ENCODE measurements at regions not wholly inside any gene's neighbourhood (a gene's known extent, or its start where the extent isn't known, plus 50 kb on each side); places are given as distances from the start of the nearest gene placed in this dataset.

DNA sequence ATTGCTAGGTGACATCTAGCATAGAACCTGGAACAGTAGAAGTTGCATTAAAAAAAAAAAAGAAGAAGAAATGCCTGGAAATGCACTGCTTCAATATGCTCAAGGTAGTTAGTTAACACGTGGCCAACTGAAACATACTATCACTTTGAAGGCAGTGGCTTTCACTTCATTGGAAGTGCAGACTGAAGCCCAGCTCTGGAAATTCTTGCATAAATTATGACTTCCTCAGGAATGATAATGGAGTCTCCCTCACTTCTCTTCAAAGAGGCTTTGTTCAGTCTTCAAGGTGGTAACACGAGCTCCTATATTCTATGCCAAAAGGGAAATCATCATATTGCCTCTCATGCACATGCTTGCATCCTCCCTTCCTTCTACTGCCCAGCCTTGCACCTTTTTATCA lies 715.9 kb upstream of the API5 start:
- WGBS, result 34% methylated on average over 2 of the region's 2 CpGs
- H3K4me3 ChIP-seq, result no peak overlapping the region
- no peak overlapping the region for H3K27ac ChIP-seq (replicated peaks in 1 of 4)
- intact Hi-C loops (cut with DNase I), result no loop called here
- no peaks in the 10 kb centered on the region for H3K9me3 ChIP-seq
- DNase-seq (ENCODE audit: extremely low spot score), result no peak
- no peaks in the 10 kb centered on the region for H3K27me3 ChIP-seq
- TF ChIP-seq CTCF (IDR thresholded peaks at IDR 0.05), result no peak
- no peak for TF ChIP-seq EP300 (IDR thresholded peaks at IDR 0.05)
- TF ChIP-seq POLR2A (IDR thresholded peaks at IDR 0.05; ENCODE audit: low read depth), result no peak
- no peak for TF ChIP-seq POLR2AphosphoS5 (IDR thresholded peaks at IDR 0.05)
- no peaks in the 10 kb centered on the region for H3K36me3 ChIP-seq
- H3K4me1 ChIP-seq, result no peaks in the 10 kb centered on the region

DNA sequence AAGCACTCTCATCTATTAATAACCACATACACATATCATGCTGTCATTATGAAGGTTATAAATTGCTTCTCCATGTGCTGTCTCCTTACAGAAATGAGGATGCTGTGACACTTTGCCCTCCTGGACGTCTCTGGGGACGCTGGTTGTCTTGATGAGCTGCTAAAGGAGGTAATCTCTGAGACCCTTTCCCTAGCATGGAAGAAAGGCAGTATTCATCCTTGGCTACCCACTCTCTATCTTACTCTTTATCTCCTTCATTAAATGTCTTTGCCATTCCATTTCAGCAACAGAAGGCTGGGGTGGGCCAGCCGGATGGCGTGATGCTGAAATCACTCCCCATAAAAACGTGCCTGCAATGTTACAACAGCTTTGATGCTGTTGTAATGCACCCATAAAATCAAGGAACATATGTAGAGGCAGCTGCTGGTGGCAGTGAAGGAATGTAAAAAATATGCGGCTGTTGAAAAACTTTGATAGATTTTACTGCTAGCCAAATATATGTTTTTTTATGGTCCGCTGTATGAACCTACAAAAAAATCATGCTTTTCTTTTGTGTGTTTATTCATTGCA lies 715.1 kb upstream of the API5 start:
- 70% methylated on average over 7 of the region's 7 CpGs for WGBS
- Histone ChIP-seq H3K36me3 (no peaks in the 10 kb centered on the region), H3K4me1 (no peaks in the 10 kb centered on the region), H3K27ac (replicated peaks in 1 of 4) (no peak overlapping the region), H3K27me3 (no peaks in the 10 kb centered on the region), H3K4me3 (no peak overlapping the region), H3K9me3 (no peaks in the 10 kb centered on the region)
- no peak for DNase-seq (ENCODE audit: extremely low spot score)
- intact Hi-C loops (cut with DNase I), result no loop called here
- no peak for TF ChIP-seq EP300 (IDR thresholded peaks at IDR 0.05)
- no peak for TF ChIP-seq POLR2AphosphoS5 (IDR thresholded peaks at IDR 0.05)
- TF ChIP-seq CTCF (IDR thresholded peaks at IDR 0.05), result no peak
- no peak for TF ChIP-seq POLR2A (IDR thresholded peaks at IDR 0.05; ENCODE audit: low read depth)

GRCh38 chr11:42598341-42598740 lies 713.5 kb upstream of the API5 start:
- no peak overlapping the region for H3K27ac ChIP-seq (replicated peaks in 1 of 4)
- no peak for DNase-seq (ENCODE audit: extremely low spot score)
- 63% methylated on average over 3 of the region's 3 CpGs for WGBS
- H3K9me3 ChIP-seq, result no peaks in the 10 kb centered on the region
- H3K4me3 ChIP-seq, result no peak overlapping the region
- intact Hi-C loops (cut with DNase I), result no loop called here
- TF ChIP-seq CTCF (IDR thresholded peaks at IDR 0.05) (no peak), POLR2AphosphoS5 (IDR thresholded peaks at IDR 0.05) (no peak), POLR2A (IDR thresholded peaks at IDR 0.05; ENCODE audit: low read depth) (no peak), EP300 (IDR thresholded peaks at IDR 0.05) (no peak)
- H3K27me3 ChIP-seq, result no peaks in the 10 kb centered on the region
- H3K4me1 ChIP-seq, result no peaks in the 10 kb centered on the region
- no peaks in the 10 kb centered on the region for H3K36me3 ChIP-seq

- intact Hi-C loops (cut with DNase I), result no loop called here
- no peak for DNase-seq (ENCODE audit: extremely low spot score)
- no peak overlapping the region for H3K4me3 ChIP-seq
Measured at GRCh38 chr11:42620796-42621195, 691.0 kb upstream of the API5 start.

More at GRCh38 chr11:42620796-42621195, 691.0 kb upstream of the API5 start:
- WGBS, result 89% methylated on average over 2 of the region's 2 CpGs
- no peaks in the 10 kb centered on the region for H3K4me1 ChIP-seq
- no peaks in the 10 kb centered on the region for H3K36me3 ChIP-seq
- H3K9me3 ChIP-seq, result no peaks in the 10 kb centered on the region
- no peaks in the 10 kb centered on the region for H3K27me3 ChIP-seq
- TF ChIP-seq CTCF (IDR thresholded peaks at IDR 0.05) (no peak), POLR2A (IDR thresholded peaks at IDR 0.05; ENCODE audit: low read depth) (no peak)
- no peak overlapping the region for H3K27ac ChIP-seq (replicated peaks in 1 of 4)

Measured in esophagus muscularis mucosa (tissue), 4 donors.